Omental fat pad (tissue), 3 donors: ENCODE measurements at regions not wholly inside any gene's neighbourhood (a gene's known extent, or its start where the extent isn't known, plus 50 kb on each side); places are given as distances from the start of the nearest gene placed in this dataset.

Experiments
- ATAC-seq: fragments of 150-250 bp; one replicate; pipeline ENCODE4 v1.9.1; 2016; ENCODE audit warnings: mild to moderate bottlenecking, moderate library complexity; ENCODE audit not compliant: low FRiP score
- DNase-seq: peaks from one replicate; pipeline ENCODE4 v3.0.0-alpha.2; 2019; ENCODE audit warnings: low spot score
- TF ChIP-seq, protein P1 (sequence below), 3 donors: fragments of 450-650 bp; IDR thresholded peaks; one replicate each; pipeline ENCODE4 v1.5.1; 2016 to 2017; ENCODE audit warnings: antibody characterized with exemption in 3 of 3, mild to moderate bottlenecking in 3 of 3, moderate library complexity in 2 of 3

DNA sequence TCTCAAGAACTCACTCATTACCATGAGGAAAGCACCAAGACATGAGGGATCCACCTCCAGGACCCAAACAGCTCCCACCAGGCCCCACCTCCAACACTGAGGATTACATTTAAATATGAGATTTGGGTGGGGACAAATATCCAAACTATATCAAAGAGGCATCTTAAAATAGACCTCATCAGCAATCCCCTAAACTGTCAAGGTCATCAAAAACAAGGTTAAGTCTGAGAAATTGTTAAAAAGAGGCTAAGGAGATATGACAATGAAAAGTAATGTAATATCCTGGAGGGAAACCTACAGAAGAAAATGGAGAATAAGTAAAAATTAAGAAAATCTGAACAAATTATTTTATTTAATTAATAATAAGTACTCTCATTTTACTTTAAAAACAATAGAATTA lies 922.3 kb downstream of the HACE1 start:
- DNase-seq (no peak), ATAC-seq (no peak)
- TF ChIP-seq, protein P1, sequence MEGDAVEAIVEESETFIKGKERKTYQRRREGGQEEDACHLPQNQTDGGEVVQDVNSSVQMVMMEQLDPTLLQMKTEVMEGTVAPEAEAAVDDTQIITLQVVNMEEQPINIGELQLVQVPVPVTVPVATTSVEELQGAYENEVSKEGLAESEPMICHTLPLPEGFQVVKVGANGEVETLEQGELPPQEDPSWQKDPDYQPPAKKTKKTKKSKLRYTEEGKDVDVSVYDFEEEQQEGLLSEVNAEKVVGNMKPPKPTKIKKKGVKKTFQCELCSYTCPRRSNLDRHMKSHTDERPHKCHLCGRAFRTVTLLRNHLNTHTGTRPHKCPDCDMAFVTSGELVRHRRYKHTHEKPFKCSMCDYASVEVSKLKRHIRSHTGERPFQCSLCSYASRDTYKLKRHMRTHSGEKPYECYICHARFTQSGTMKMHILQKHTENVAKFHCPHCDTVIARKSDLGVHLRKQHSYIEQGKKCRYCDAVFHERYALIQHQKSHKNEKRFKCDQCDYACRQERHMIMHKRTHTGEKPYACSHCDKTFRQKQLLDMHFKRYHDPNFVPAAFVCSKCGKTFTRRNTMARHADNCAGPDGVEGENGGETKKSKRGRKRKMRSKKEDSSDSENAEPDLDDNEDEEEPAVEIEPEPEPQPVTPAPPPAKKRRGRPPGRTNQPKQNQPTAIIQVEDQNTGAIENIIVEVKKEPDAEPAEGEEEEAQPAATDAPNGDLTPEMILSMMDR (IDR thresholded peaks at IDR 0.05) = no peak

DNA sequence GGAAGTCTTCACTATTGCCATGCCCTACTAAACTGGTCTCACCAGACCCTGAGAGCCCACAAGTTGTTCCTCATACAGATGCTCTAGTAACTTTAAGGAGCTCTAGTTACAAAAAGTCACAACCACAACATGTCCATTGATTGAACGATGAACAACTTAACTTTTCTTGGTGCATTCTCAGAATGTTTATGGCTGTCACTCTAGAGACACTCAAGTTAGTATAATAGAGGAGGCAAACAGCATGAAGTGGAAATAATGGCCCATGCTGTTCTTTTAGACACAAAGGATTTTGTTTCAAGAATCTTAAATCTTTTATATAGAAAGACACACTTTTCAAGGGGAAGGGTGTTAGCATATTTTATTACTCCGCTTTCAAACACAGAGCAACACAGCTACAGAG lies 934.4 kb downstream of the HACE1 start:
- ATAC-seq = no peak
- TF ChIP-seq, protein P1 (IDR thresholded peaks at IDR 0.05) = no peak
- DNase-seq = no peak

GRCh38 chr6:103910018-103910417 lies 949.7 kb downstream of the HACE1 start:
- DNase-seq (no peak), ATAC-seq (no peak)
- TF ChIP-seq, protein P1 (IDR thresholded peaks at IDR 0.05) = no peak

GRCh38 chr6:103908898-103909297 lies 950.8 kb downstream of the HACE1 start:
- TF ChIP-seq, protein P1 (IDR thresholded peaks at IDR 0.05) = no peak
- DNase-seq = no peak
- ATAC-seq = no peak

GRCh38 chr6:103895136-103895535 lies 964.6 kb downstream of the HACE1 start:
- DNase-seq (no peak), ATAC-seq (no peak)
- TF ChIP-seq, protein P1 (IDR thresholded peaks at IDR 0.05) = no peak

GRCh38 chr6:103893141-103893581 lies 966.6 kb downstream of the HACE1 start:
- TF ChIP-seq, protein P1 (IDR thresholded peaks at IDR 0.05) = no peak
- ATAC-seq (peak; percentile 80), DNase-seq (no peak)

DNA sequence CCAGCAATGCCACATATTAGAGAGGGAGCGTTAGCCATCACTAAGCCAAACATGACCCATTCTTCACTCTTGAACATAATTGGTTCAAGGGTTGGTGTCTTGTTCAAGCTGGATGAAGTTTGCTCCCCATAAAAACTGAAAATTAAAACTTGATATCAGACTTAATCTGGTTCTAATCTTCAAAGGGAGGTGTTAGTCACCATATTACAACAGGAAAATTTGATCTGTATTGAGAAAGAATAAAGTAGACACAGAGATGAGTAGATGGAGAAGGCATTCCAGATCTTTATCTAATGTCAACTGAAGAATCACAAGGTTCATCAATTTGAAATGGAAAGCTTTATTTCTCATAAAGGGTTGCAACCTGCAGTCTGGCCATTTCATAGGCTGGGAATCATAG lies 972.8 kb downstream of the HACE1 start:
- TF ChIP-seq, protein P1 (IDR thresholded peaks at IDR 0.05) = no peak
- no peak for ATAC-seq
- DNase-seq = no peak
